ENCODE measurements at regions not wholly inside any gene's neighbourhood (a gene's known extent, or its start where the extent isn't known, plus 50 kb on each side); places are given as distances from the start of the nearest gene placed in this dataset.

DNA sequence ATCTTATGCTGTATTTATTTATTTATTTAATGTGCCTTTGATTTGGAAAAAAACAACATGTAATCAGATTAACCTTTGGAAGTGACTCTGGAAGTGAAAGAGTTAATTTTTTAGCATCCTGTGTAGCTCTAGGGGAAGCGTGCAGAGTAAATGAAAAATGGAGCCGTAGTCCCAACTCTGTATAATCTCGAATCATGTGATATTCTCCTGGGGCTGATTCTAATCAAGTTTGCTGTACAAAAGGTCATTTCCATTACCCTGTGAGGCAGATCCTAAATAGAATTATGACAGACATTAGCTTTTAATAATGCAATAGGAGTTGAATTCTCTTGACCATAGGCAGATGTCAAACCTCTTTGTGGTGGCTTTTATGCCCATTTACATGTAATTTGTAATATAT, 238.6 kb upstream of the CSNK1A1L start:
- TF ChIP-seq, protein P1, sequence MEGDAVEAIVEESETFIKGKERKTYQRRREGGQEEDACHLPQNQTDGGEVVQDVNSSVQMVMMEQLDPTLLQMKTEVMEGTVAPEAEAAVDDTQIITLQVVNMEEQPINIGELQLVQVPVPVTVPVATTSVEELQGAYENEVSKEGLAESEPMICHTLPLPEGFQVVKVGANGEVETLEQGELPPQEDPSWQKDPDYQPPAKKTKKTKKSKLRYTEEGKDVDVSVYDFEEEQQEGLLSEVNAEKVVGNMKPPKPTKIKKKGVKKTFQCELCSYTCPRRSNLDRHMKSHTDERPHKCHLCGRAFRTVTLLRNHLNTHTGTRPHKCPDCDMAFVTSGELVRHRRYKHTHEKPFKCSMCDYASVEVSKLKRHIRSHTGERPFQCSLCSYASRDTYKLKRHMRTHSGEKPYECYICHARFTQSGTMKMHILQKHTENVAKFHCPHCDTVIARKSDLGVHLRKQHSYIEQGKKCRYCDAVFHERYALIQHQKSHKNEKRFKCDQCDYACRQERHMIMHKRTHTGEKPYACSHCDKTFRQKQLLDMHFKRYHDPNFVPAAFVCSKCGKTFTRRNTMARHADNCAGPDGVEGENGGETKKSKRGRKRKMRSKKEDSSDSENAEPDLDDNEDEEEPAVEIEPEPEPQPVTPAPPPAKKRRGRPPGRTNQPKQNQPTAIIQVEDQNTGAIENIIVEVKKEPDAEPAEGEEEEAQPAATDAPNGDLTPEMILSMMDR (IDR thresholded peaks at IDR 0.05; ENCODE audit: low read length) = no peak
- TF ChIP-seq EZH2 (IDR thresholded peaks at IDR 0.05; ENCODE audit: borderline replicate concordance, low read length) = no peak
